Endometrial microvascular endothelial cells (primary cell): ENCODE measurements at regions not wholly inside any gene's neighbourhood (a gene's known extent, or its start where the extent isn't known, plus 50 kb on each side); places are given as distances from the start of the nearest gene placed in this dataset.

Experiments used
- in situ Hi-C: cut with HindIII; loops from 2 replicates; pipeline ENCODE4 v1.10.0; 2017; ENCODE audit warnings: low sequenced_read_pairs, low pct_unique_long_range_greater_than_20kb; ENCODE audit errors: inconsistent ontology term

- in situ Hi-C loops = no loop called here
Measured at GRCh38 chr4:125714845-125715244, 400.1 kb downstream of the FAT4 start.

- in situ Hi-C loops = no loop called here
Measured at GRCh38 chr4:125719987-125720386, 405.2 kb downstream of the FAT4 start.

GRCh38 chr4:125722009-125722408 lies 407.3 kb downstream of the FAT4 start:
- in situ Hi-C loops = no loop called here

- in situ Hi-C loops = no loop called here
Measured at GRCh38 chr4:125725957-125726525, 411.3 kb downstream of the FAT4 start.

GRCh38 chr4:125727931-125728330 lies 413.2 kb downstream of the FAT4 start:
- in situ Hi-C loops = no loop called here

GRCh38 chr4:125728568-125728967 lies 413.8 kb downstream of the FAT4 start:
- in situ Hi-C loops = no loop called here

GRCh38 chr4:125729171-125729570 lies 414.4 kb downstream of the FAT4 start:
- in situ Hi-C loops = no loop called here

GRCh38 chr4:125732632-125733031 lies 417.9 kb downstream of the FAT4 start:
- in situ Hi-C loops = no loop called here

- in situ Hi-C loops = no loop called here
Measured at GRCh38 chr4:125734504-125734903, 419.7 kb downstream of the FAT4 start.

GRCh38 chr4:125735102-125735501 lies 420.3 kb downstream of the FAT4 start:
- in situ Hi-C loops = no loop called here

- in situ Hi-C loops = no loop called here
Measured at GRCh38 chr4:125736057-125736456, 421.3 kb downstream of the FAT4 start.

- in situ Hi-C loops = no loop called here
Measured at GRCh38 chr4:125739760-125740159, 425.0 kb downstream of the FAT4 start.

GRCh38 chr4:125741825-125742452 lies 427.2 kb downstream of the FAT4 start:
- in situ Hi-C loops = no loop called here

- in situ Hi-C loops = no loop called here
Measured at GRCh38 chr4:125744891-125745364, 430.2 kb downstream of the FAT4 start.

- in situ Hi-C loops = no loop called here
Measured at GRCh38 chr4:125749354-125749753, 434.6 kb downstream of the FAT4 start.

GRCh38 chr4:125750399-125750798 lies 435.6 kb downstream of the FAT4 start:
- in situ Hi-C loops = loop anchor here (10.0 kb wide), 1 partner anchor 436 kb away; the partner anchor contains the start of gene FAT4

GRCh38 chr4:125750828-125751466 lies 436.2 kb downstream of the FAT4 start:
- in situ Hi-C loops = loop anchor here (10.0 kb wide), 1 partner anchor 436 kb away; the partner anchor contains the start of gene FAT4

- in situ Hi-C loops = loop anchor here (10.0 kb wide), 1 partner anchor 444 kb away; the partner anchor contains the start of gene FAT4
Measured at GRCh38 chr4:125758438-125758837, 443.7 kb downstream of the FAT4 start.

GRCh38 chr4:125760201-125760819 lies 445.6 kb downstream of the FAT4 start:
- in situ Hi-C loops = no loop called here

- in situ Hi-C loops = no loop called here
Measured at GRCh38 chr4:125760956-125761355, 446.2 kb downstream of the FAT4 start.
